BLaER1 (cell line): ENCODE measurements at regions not wholly inside any gene's neighbourhood (a gene's known extent, or its start where the extent isn't known, plus 50 kb on each side); places are given as distances from the start of the nearest gene placed in this dataset.
A peak's percentile ranks its signal among the peaks of the same experiment; 100 is the strongest.
"Not testable (repeated sequence)": the region's sequence is repeated elsewhere in the genome, so short reads cannot be mapped to it uniquely, and the experiment has no call there.

Experiments used
- H3K27ac ChIP-seq: shearing (Covaris generic); formaldehyde crosslinking; 2 replicates; pipeline ENCODE4 v1.8.1; 2022
- H3K27me3 ChIP-seq: shearing (Covaris generic); formaldehyde crosslinking; 2 replicates; pipeline ENCODE4 v1.8.1; 2022
- H3K36me3 ChIP-seq: shearing (Covaris generic); formaldehyde crosslinking; 2 replicates; pipeline ENCODE4 v1.8.1; 2022
- H3K4me1 ChIP-seq: shearing (Covaris generic); formaldehyde crosslinking; 2 replicates; pipeline ENCODE4 v1.8.1; 2022
- H3K4me2 ChIP-seq: shearing (Covaris generic); formaldehyde crosslinking; 2 replicates; pipeline ENCODE4 v1.8.1; 2022
- H3K4me3 ChIP-seq: shearing (Covaris generic); formaldehyde crosslinking; 2 replicates; pipeline ENCODE4 v1.8.1; 2022
- H3K9ac ChIP-seq: shearing (Covaris generic); formaldehyde crosslinking; 2 replicates; pipeline ENCODE4 v1.8.1; 2022
- H3K9me3 ChIP-seq: shearing (Covaris generic); formaldehyde crosslinking; 2 replicates; pipeline ENCODE4 v1.8.1; 2022
- H4K20me1 ChIP-seq: shearing (Covaris generic); formaldehyde crosslinking; 2 replicates; pipeline ENCODE4 v1.8.1; 2022
- Cebpa-rat ChIP-seq: shearing (Covaris generic); IDR thresholded peaks from 2 replicates; pipeline ENCODE4 v1.8.1; 2022

DNA sequence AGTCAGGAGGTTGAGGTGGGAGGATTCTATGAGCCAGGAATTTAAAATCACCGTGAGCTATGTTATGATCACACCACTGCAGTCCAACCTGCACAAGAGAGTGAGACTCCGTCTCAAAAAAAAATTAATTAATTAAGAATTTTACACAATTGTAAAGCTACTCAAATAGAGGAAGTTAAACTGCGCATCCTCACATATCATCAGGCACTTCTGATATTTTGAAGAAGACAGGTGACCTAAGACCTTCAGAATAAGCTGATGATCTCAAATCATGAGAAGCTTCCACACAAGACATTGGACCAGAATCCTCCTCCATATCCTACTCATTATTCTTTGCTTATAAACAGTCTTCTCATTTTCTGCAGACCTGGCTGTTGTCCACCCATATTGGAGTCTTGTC lies 800.9 kb downstream of the TMEM121 start:
- no peak overlapping the region for H3K4me2 ChIP-seq
- TF ChIP-seq Cebpa-rat, result no peak

DNA sequence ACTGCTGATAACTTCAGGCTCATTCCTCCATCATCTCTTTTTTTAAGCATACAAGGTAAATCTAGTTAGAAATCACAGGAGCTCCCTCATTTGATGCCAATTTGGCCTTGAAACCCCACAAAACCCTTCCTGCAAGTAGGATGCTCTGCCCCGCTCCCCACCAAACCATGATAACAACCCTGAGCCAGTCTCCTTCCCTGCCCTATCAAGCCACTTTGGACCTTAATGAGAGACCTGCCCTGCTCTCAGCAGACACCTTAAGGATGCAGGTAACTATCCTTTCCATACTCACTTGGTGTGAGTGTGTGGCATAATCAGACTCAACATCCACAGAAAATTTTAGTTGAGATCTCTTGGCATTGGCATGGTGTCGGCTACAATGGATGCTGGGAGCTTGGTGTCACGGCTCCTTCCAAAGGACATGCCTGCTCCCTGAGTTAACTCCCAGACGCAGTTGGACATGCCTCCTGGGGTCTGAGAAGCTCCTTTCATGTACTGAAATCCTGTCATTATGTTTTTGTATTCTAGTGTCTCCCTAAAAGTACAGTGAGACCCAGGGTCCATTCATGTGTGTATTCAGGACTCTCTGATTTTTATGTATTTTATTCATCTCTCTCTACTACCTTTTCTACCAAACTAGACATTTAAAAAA lies 801.4 kb downstream of the TMEM121 start:
- H3K27me3 ChIP-seq, H3K4me3 ChIP-seq, H3K27ac ChIP-seq, H3K9me3 ChIP-seq, H4K20me1 ChIP-seq, H3K4me2 ChIP-seq, H3K9ac ChIP-seq: not testable (repeated sequence)
- peaks cover 55% of the 10 kb centered on the region for H3K4me1 ChIP-seq
- peaks cover 18% of the 10 kb centered on the region for H3K36me3 ChIP-seq

More for the DNA sequence above, 800.9 kb downstream of the TMEM121 start:
- peaks cover 53% of the 10 kb centered on the region for H3K4me1 ChIP-seq
- H3K9ac ChIP-seq, result no peak overlapping the region
- no peak overlapping the region for H3K27ac ChIP-seq
- no peaks in the 10 kb centered on the region for H3K27me3 ChIP-seq
- no peaks in the 10 kb centered on the region for H4K20me1 ChIP-seq
- H3K36me3 ChIP-seq, result peaks cover 18% of the 10 kb centered on the region
- no peak overlapping the region for H3K4me3 ChIP-seq
- no peaks in the 10 kb centered on the region for H3K9me3 ChIP-seq

DNA sequence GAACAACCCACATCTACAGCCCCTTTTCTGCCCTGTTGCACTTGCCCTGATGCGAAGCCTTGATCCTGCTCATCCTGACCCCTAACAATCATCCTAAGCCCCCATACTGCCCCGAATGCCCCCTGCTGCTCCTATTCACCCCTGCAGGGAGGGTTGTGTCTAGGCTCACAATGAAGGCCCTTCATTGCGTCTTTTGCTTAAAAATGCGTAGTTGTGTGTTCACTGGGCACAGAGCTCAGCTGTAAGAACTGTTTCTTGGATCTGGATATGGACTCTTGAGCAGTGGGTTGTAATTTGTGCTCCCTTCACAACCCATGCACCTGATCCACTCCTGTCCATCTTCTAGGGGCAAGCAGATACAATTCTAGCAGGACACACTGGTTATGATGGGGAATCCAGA lies 802.9 kb downstream of the TMEM121 start:
- H3K4me3 ChIP-seq, H3K27me3 ChIP-seq, H3K9me3 ChIP-seq, H3K27ac ChIP-seq, H3K9ac ChIP-seq, H4K20me1 ChIP-seq: not testable (repeated sequence)
- peak overlapping the region; percentile 17; the same call in 1 of the 2 replicates for H3K4me2 ChIP-seq
- H3K36me3 ChIP-seq, result peaks cover 18% of the 10 kb centered on the region
- peaks cover 50% of the 10 kb centered on the region for H3K4me1 ChIP-seq

DNA sequence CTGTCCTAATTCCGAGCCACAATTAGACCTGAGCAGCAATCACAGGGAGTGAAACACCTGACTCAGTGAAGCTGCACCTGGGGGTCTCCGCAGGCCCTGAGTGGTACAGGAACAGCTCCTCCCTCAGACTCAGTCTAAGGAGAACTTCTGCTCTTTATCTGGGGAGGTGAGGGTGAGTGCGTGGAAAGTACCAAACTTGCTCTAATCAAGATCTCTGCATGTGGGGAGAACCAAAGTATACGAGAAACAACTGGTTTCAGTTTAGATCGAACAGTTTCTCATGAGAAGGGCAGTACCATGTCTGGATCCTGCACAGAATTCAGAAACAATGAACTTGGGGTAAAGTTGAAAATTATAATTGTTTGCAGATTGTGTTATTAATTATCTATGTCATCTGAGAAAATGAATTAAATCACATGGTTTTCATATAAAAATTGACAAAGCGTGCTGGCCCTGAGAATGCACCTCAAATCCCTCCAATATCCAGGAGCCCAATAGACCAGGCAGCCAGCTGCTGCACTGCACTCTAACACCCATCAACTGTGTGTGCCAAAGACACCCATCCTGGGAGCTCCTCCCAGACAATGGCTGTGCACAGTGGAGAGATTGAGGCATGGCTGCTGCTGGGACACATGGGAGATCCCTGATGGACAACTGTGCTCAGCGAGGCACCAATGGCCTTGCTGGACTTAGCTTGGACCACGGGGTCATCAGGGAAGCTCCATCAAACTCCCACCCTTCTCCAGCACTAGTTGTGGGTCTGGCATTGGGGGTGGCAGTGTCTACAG lies 803.8 kb downstream of the TMEM121 start:
- not testable (repeated sequence) for H3K27me3 ChIP-seq, H4K20me1 ChIP-seq, H3K9me3 ChIP-seq
- Histone ChIP-seq H3K4me2 (peak overlapping the region; percentile 82), H3K36me3 (peaks cover 18% of the 10 kb centered on the region), H3K4me3 (peak overlapping the region; percentile 42; the same call in 1 of the 2 replicates), H3K4me1 (peaks cover 41% of the 10 kb centered on the region), H3K9ac (peak overlapping the region; percentile 66; the same call in 1 of the 2 replicates), H3K27ac (peak overlapping the region; percentile 77)

DNA sequence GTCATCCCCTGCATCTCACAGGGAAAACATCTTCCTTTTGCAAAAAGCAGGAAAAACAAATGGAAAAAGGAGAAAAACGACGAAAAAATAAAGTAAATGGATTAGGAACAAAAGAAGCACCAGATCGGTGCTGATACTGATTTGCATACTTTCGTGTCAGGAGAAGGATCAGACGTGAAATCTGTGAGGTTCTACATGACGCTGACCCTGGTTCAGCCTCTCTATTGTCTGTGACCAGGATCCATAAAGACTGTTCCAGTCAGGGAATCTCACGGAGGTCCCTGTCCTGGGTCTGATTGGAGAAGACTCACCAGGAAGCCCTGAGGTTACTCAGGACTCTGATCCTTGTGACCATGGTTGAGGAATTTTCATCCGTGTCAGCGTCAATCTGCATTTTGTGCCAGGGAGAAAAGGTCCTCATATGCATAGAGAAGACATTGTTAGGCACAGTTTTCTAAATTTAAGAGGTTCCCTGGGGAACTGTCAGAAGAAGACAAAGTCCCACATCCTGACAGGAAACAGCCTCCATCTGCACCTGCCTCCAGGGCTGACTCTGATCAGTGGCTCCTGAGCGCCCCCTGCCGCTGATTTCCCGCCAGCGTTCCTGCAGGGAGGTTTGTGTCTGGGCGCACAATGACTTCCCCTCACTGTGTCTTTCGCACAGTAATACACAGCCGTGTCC lies 808.2 kb downstream of the TMEM121 start:
- not testable (repeated sequence) for H4K20me1 ChIP-seq, H3K27me3 ChIP-seq, H3K36me3 ChIP-seq, H3K9me3 ChIP-seq
- Histone ChIP-seq H3K27ac (peak overlapping the region; percentile 95), H3K9ac (peak overlapping the region; percentile 88), H3K4me3 (peak overlapping the region; percentile 66), H3K4me2 (peak overlapping the region; percentile 93), H3K4me1 (peaks cover 40% of the 10 kb centered on the region)

DNA sequence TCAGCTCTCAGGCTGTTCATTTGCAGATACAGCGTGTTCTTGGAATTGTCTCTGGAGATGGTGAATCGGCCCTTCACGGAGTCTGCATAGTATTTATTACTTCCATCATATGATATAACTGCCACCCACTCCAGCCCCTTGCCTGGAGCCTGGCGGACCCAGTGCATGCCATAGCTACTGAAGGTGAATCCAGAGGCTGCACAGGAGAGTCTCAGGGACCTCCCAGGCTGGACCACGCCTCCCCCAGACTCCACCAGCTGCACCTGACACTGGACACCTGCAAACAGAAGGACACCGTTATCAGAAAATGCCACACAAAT lies 808.7 kb downstream of the TMEM121 start:
- peak overlapping the region; percentile 93 for H3K4me2 ChIP-seq
- peaks cover 37% of the 10 kb centered on the region for H3K4me1 ChIP-seq
- H4K20me1 ChIP-seq, H3K27me3 ChIP-seq, H3K36me3 ChIP-seq, H3K9me3 ChIP-seq: not testable (repeated sequence)
- peak overlapping the region; percentile 95 for H3K27ac ChIP-seq
- H3K4me3 ChIP-seq, result peak overlapping the region; percentile 66
- peak overlapping the region; percentile 88 for H3K9ac ChIP-seq

DNA sequence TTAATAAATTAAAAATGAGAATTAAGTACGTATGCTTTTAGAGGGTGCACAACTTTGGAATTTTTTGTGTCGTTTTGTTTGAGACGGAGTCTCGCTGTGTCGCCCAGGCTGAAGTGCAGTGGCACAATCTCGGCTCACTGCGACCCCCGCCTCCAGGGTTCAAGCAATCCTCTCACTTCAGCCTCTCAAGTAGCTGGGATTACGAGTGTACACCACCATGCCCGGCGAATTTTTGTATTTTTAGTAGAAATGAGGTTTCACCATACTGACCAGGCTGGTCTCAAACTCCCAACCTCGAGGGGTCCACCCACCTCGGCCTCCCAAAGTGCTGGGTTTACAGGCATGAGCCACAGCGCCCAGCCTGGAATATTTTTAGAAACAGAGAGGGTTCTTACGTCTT lies 812.4 kb downstream of the TMEM121 start:
- not testable (repeated sequence) for H3K4me3 ChIP-seq, H3K27ac ChIP-seq, H3K36me3 ChIP-seq, H3K4me2 ChIP-seq, H3K27me3 ChIP-seq, H3K9me3 ChIP-seq, H3K9ac ChIP-seq, H4K20me1 ChIP-seq
- peaks cover 27% of the 10 kb centered on the region for H3K4me1 ChIP-seq

DNA sequence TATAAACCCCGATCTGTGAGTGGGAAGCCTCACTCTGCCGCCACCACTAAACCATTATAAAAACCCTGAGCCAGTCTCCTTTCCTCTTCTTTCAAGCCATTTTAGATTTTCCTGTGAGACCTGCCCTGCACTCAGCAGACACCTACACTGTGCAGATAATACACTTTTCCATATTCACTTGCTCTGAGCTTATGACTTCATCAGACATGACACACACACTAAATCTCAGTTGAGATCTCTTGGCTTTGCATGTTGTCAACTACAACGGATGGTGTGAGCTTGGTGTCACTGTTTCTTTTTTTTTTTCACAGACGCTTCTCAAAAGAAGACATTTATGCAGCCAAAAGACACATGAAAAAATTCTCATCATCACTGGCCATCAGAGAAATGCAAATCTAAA lies 814.3 kb downstream of the TMEM121 start:
- H3K9me3 ChIP-seq, H4K20me1 ChIP-seq, H3K36me3 ChIP-seq, H3K4me3 ChIP-seq, H3K27me3 ChIP-seq, H3K9ac ChIP-seq, H3K4me2 ChIP-seq, H3K27ac ChIP-seq: not testable (repeated sequence)
- peaks cover 42% of the 10 kb centered on the region for H3K4me1 ChIP-seq

DNA sequence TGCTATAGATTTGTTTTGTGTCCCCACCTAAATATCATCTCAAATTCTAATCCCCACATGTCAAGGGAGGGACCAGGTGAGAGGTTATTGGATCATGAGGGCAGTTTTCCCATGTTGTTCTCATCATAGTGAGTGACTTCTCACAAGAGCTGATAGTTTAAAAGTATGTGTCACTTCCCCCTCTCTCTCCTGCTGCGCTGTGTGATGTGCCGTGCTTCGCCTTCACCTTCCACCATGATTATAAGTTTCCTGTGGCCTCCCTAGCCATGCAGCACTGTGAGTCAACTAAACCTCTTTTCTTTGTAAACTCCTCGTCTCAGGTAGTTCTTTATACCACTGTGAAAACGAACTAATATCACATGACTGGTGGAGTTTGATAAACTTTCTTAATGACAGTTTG lies 814.8 kb downstream of the TMEM121 start:
- peaks cover 40% of the 10 kb centered on the region for H3K4me1 ChIP-seq
- H4K20me1 ChIP-seq, H3K4me3 ChIP-seq, H3K9ac ChIP-seq, H3K27ac ChIP-seq, H3K27me3 ChIP-seq, H3K4me2 ChIP-seq, H3K36me3 ChIP-seq, H3K9me3 ChIP-seq: not testable (repeated sequence)

DNA sequence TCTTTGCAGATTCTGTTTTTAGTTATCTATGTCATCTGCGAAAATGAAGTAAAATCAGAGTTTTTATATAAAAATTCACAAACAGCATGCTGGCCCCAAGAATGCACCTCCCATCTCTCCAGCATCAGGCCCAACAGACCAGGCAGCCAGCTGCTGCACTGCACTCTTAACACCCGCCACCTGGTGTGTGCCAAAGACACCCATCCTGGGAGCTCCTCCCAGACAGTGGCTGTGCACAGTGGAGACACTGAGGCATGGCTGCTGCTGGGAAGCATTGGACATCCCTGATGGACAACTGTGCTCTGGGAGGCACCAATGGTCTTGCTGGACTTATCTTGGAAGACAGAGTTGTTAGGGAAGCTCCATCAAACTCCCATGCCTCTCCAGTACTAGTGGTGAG lies 817.2 kb downstream of the TMEM121 start:
- H4K20me1 ChIP-seq, result no peaks in the 10 kb centered on the region
- H3K4me1 ChIP-seq, result peaks cover 57% of the 10 kb centered on the region
- no peak overlapping the region for H3K27ac ChIP-seq
- H3K4me3 ChIP-seq, result no peak overlapping the region
- no peaks in the 10 kb centered on the region for H3K27me3 ChIP-seq
- peak overlapping the region; percentile 63 for H3K4me2 ChIP-seq
- no peak overlapping the region for H3K9ac ChIP-seq
- TF ChIP-seq Cebpa-rat, result no peak
- H3K9me3 ChIP-seq, result no peaks in the 10 kb centered on the region
- peaks cover 16% of the 10 kb centered on the region; the same call in 1 of the 2 replicates for H3K36me3 ChIP-seq

DNA sequence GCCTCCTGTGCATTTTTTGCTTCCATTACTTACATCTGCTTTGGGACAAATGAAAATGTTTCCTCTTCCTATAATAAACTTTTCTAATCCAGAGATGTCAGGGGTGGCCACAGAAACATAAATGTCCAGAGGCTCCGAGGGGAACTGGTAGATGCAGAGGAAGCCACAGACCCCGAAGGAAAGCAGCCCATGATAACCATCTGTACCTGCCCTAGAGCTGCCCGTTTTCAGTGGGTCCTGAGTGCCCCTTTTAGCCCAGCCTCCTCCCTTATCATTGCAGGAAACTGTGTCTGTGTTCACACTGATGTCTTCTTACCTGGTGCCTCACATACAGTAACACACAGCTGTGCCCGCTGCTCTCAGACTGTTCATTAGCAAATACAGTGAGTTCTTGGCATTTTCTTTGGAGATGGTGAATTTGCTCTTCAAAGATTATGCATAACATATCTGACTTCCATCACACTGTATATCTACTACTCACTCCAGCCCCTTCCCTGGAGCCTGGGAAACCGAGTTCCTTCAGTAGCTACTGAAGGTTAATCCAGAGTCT lies 817.8 kb downstream of the TMEM121 start:
- not testable (repeated sequence) for H3K4me3 ChIP-seq, H3K9ac ChIP-seq, H3K27ac ChIP-seq, H3K27me3 ChIP-seq, H3K9me3 ChIP-seq, H4K20me1 ChIP-seq
- peaks cover 62% of the 10 kb centered on the region for H3K4me1 ChIP-seq
- H3K4me2 ChIP-seq, result peak overlapping the region; percentile 63
- H3K36me3 ChIP-seq, result peaks cover 16% of the 10 kb centered on the region; the same call in 1 of the 2 replicates

DNA sequence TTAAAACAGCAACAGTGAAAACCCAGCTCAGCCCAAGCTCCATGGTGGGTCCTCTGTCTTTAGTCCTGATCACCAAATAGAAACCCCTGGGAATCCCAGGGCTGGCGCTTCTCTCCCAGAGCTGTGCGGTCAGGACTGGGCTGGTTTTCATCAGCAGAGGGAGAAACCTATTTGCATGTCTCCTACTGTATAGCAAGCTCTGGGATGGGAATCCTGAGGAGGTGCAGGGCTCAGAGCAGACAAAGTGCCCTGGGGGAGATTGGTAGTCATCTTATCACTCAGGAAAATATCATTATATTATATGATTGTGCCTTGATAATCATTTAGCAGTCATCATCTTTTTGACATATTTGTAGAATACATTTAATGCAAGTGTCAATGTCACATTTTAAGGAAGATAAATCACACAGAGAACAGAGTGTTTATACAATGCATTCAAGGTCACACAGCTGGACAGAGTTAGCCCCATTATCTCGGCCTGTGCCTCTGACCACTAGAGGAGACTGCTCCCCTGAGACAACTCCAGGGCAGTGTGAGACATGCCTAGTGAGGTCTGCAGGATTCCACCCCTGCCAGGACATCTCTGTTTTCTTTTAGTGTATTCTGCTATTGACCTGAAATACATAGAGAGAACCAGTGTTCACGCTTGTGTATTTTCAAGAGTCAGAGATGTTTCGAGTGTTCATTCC lies 818.6 kb downstream of the TMEM121 start:
- H3K4me1 ChIP-seq, result peaks cover 70% of the 10 kb centered on the region
- not testable (repeated sequence) for H3K4me3 ChIP-seq, H3K9ac ChIP-seq, H4K20me1 ChIP-seq, H3K9me3 ChIP-seq, H3K27ac ChIP-seq, H3K27me3 ChIP-seq
- H3K4me2 ChIP-seq, result 0 out of 2 replicates have a peak overlapping the region, but pooled peaks have one; percentile 4
- peaks cover 16% of the 10 kb centered on the region; the same call in 1 of the 2 replicates for H3K36me3 ChIP-seq
